ENCODE measurements at regions not wholly inside any gene's neighbourhood (a gene's known extent, or its start where the extent isn't known, plus 50 kb on each side); places are given as distances from the start of the nearest gene placed in this dataset.

DNA sequence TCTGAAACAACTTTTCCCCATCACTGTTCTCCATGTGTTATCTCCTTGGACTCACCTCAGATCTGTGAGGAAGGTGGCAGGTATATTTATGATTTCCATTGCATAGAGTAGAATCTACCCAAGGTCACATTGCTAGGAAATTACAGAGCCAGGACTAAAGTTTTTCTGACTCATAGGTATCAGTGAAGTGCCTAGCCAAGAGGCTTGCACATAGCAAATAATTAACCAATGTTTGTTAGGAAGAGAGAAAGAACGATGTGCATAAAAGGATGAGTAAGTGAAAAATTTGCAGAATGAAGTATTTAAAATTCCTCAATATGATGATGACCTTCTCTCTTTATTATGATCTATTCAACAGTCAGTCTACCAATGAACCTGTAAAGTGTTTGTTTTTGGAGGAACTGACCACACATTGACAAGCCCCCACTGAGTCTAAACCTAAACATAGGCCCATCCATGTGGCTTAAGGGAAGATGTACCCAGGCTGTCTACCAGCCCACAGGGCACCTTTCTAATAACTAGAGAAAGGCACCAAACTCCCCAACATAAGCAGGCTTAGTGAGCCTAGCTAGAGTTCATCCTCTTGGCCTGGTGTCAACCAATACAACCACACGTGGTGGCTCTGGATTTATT is 252.9 kb upstream of the ZMIZ1 start:
- DNase-seq: no peak

DNA sequence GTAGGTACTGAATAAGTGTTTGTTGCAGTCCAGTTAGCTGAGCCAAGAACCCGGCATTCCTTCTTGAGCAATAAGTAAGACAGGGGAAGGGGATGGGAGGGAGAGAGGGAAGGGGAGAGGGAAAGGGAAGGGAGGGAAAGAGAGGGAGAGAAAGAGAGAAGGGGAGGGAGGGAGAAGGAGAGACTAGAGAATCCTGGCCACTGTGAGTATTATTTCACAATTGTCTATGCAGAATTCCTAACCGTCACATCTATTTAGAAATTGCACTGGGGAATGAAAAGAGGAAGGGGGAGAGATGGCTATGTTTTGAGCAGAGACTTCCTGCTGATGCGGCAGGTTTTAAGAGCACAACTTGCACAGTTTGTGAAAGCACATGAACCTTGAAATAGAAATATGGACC is 251.4 kb upstream of the ZMIZ1 start:
- no peak for DNase-seq

DNA sequence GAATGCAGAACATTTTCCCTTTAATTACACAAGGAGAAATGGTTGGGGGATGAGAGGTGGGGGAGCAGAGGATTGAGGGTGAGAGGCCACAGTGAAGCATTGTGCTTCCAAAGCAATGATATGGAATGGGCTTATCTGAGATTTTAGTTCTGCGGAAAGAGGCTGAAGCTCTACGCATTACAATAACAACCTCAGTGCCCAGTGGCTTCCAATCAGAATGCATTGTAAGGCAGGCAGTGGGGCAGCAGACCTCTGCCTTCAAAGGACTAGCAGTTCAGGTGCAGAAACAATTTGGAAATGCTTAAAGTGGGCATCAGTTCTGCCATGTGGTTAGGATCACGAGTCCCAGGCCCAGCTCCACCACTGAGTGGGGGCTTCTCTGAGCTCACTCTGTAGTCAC is 251.0 kb upstream of the ZMIZ1 start:
- DNase-seq: no peak

DNA sequence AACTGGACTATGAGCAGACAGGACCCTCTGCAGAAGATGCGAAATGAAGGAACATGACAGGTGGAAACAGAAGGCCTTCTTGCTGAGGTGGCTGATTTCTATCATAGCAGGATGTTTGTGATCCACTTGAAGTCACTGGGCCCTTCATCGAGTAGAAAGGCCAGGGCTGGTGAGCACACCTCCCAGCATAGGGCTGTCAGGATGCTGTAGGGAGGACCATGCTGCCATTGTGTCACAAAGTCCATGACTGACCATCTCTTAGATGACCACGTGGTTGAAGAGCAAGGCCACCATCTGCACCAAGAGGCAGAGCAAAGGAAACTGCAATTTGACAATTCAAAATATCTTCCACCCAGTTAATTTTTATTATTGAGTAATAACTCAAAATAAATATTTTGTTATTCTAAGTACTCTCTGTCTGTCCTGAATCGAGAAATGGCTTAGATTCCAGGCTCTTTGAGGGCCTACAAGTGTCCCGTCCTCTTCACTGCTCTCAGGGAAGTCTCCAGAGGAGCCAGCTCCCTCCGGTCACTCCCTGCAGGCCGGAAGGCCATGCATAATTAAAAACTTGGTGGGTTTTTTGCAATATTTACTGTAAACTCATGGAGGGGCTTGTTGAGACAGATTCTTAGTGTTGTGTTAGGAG is 249.3 kb upstream of the ZMIZ1 start:
- DNase-seq: no peak

DNA sequence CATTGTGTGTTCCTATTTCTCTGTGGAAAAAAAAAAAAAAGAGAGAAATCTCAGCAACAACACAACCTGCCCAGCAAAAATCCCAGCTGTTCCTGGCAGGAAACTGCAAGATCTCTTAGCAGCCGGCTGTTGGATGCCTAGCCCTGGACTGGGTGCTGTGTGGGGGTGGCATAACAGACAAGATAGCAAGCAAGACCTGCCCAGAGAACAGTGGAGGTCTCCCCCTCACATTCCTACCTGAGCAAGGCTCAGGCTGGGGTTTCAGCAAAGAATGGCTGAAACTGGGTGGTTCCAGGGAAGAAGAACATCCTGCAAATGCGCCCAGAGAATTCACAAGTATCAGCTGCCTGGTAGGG is 248.8 kb upstream of the ZMIZ1 start:
- no peak for DNase-seq

DNA sequence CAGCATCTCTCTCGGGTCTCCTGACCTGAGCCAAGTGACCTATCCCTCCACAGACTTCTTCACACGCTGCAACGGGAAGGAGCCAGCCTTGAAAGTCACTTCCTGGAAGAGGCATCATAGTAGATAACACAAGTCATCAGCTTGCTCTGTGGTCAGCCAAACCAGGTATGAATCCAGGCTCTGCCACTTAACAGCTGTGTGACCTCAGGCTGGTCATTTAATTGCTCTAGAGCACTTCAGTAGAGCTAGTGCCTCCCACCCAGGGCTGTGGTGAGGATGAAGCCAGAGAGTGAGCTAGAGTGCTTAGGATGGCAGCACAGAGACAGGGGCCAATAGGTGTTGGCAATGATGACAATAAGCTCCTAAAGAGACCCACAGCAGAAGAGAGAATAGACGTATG is 247.7 kb upstream of the ZMIZ1 start:
- DNase-seq: no peak

DNA sequence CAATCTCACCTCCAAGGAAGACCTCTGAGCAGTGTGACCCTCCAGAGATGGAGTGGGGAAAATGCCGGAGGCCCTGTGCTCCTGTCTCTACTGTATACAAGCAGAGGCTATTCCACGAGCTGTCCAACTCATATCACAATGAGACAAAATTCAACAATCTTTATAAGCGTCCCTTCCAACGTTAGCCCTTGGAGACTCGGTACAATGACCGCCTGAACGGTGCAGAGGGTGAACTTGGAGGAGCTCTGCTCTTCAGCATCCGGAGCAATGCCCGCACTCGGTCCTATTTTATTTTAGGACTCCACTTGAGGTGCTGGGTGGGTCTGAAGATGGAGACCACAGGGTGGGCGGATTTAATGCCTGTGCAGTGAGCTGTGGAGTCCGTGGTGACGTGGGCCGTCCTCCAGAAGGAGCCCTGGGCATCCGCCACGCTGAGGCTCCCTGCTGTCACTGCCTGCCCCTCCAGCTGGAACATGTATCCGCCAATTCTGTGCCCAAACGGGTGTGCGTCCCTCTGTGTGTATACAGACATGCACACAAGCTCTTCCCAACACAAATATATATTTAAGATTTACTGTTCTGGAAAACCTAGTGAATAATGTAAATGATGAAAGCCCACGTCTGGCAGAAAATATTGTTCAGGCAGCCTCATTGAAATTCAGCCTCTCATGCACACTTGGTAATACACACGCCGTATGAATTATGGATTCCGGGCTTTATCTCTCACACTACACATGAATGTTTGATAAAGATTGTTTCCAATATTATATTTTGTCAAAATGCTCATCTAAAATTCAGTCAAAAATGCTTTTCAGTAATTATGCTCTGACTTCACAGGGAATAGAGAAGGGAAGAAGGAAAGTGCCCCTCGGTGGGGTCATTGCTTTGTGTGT is 239.9 kb upstream of the ZMIZ1 start:
- DNase-seq: no peak

DNA sequence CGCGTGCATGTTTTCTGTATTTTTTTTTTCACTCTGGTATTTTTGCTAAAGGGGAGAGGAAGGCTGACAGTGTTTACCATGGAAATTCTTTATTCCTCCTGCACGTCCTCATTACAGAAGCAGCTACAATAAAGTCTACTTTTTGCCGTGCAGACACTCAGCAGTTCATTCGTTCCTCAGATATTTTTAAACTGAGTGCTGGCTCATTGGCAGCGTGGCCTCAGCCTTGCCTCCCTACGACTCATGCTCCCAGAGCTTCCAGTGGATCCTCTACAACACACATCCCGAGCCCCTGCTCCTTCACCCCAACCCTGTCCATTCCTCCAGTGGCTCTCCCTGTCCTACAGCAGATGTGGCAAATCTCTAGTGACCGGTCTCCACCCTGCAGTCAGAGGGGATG is 239.2 kb upstream of the ZMIZ1 start:
- DNase-seq: no peak

DNA sequence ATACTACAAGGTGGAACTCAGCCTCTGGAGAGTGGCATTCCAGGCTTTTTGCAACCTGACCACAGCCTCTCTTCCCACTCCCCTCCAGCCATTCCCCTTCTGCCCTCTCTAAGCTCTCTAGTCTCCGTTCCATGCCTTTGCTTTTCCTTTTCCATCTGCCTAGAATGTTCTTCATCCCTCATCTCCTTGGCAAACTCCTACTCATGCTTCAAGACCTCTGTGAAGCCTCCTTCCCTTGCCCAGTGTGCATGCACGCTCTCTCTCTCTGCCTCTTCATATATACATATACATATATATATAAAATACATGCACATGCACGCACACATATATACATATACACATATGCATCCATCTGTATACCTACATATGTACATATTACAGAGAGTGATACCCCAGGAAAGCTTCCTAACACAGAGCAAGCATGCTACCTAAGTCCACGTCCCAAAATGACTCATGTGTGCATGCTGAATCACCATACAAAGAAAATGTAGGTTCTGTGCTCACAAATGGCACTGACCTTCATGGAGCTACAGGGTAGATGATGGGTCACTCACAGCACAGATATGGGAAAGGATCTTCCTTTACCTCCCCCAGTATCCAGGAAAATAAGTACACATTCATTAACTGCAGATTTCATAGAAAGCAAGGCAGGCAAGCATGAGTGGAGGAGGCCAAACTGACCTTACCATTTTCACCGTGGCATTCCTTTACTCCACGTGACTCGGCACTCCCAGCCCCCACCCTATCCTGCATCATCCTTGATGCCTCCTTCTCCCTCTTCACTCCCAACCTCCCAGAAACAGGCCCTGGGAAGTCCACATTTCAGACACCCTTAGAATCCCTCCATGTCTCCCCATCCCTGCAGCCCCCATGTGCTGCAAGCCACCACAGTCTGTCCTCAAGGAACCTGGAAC is 238.4 kb upstream of the ZMIZ1 start:
- no peak for DNase-seq

DNA sequence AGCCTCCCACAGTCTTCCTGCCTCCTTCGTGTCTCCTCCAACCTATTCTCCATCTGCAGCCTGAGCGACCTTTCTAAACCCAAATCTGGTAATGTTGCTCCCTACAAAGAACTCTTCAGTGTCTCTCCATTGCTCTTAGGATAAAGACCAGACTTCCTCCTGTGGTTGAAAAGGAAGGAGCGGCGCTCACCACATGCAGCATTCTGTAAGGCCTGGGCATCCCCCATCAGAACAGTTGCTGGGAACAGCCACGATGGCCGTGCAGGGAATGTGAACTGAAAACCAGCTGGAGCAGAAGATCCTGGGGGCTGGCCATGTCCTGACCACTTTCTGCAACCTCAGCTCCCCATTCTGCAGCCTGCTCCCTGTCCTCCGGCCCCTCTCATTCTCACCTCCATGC is 237.8 kb upstream of the ZMIZ1 start:
- DNase-seq: no peak

DNA sequence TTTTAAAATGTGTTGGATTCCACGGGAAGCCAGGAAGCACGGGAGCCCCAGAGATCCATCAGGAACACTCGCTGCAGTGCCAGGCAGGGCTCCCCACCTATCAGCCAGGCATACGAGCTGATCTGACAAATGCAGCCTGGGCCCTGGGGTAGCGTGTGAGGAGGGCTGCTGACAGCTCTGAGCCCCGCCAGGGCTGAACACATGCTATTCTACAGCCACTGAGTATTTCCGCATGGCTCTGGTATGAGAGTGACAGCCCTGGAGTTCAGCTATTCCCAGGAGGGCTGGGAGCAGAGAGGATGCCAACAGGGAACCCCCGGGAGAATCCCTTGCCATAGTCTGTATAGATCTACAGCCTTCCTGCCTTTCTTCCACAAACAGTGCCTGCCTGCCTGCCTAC is 237.3 kb upstream of the ZMIZ1 start:
- no peak for DNase-seq

DNA sequence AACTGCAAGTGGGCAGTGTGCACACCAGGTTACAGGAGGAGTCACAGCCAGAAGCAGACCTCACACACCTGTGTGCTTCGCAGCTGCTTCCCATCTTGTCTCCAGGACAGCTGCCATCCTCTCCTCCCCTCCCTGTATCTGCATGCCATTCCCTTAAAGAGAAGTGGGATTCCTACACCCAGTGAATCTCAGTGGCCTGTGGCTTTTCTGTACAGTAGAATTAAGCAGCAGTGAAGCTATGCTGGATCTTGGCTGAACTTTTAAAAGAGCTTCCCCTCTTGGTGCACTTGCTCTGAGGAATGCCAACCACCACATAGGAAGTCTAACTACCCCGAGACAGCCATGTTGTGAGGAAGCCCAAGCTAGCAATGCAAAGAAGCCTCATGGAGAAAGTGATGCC is 236.5 kb upstream of the ZMIZ1 start:
- DNase-seq: no peak

DNA sequence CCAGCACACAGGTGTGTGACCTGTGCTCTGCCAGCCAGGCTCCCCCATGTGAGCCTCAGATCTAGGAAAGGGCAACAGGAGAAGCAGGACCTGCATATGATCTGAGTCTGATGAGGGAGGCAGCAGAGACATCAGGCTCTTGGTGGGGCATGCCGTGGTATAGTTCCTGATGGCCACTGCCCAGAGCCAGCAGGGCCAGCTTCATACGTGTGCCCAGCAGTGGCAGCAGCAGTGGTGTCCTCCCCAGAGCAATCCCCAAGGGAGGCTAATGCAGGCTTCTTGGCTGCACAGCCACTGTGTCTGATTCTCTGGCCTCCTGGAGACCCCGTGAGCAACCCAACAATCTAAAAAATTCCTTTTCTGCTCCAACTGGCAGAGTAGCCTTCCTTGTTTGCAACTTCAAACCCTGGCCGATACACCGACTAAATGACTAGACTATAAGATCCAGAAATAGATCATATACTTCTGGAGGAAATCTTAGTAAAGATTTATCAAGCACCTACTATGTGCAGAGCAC is 230.6 kb upstream of the ZMIZ1 start:
- DNase-seq: no peak

DNA sequence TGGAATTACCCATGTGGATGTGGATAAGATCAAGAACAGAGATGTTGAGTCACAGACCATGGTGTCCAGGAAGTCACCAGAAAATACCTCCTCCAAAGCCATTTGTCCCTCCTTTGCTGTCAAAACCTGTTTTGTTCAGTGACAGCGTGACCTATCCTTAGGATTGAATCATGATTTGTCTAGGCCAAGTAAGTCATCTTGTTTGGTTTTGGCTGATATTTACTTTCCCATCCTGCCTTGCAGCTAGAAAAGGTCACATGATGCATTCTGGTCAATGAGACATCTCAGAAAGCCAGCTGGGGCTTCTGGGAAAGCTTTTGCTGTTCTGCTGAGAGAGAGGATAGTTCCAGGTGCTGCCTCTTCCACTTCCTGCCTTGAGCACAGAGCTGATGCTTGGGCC is 225.3 kb upstream of the ZMIZ1 start:
- DNase-seq: no peak

DNA sequence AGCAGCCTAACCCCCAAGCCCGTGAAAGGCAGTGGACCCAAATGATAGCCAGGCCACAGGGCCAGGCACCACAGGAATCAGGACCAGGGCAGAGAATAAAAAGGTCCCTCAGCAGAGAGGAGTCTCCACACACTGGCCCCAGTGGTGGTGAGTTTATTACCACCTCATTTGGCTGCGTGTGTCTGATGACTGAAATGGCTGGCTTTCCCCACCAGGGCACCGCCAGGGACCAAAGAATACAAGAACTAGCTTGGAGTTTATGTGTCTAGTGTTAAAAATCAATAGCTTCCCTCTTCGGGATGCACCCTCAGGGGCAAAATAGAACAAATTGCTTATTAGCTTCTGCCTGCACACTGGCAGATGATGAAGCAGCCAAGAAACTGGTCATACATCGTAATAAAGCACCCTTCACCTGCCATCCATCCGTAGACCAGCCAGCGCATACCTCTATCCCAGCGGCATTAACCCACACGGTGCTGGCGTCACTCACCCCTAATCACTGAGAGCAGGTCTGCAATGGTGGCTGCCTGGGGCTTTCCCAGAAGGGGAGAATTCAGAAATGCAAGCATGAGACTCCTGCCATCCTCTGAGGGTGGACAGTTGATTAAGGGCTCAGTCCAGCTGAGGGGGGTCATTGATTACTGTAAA is 223.7 kb upstream of the ZMIZ1 start:
- DNase-seq: no peak

DNA sequence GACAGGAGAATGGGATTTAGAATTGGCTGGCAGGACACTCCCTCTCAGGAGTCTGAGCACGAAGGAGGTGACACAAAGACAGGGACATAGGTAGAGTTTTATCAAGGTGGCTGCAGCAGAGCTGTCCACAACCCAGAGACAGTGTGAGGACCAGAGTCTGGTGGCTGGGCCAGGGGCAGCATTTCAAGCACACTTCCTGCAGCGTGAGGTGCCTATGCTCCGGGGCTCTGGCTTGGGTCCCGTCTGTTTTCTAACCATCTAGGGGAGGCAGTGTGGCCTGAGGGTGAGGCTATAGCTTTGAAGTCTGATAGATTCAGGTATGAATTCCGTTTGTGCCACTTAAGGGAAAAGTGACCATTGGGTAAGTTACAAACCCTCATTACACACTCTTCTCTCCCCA is 222.7 kb upstream of the ZMIZ1 start:
- DNase-seq: no peak

DNA sequence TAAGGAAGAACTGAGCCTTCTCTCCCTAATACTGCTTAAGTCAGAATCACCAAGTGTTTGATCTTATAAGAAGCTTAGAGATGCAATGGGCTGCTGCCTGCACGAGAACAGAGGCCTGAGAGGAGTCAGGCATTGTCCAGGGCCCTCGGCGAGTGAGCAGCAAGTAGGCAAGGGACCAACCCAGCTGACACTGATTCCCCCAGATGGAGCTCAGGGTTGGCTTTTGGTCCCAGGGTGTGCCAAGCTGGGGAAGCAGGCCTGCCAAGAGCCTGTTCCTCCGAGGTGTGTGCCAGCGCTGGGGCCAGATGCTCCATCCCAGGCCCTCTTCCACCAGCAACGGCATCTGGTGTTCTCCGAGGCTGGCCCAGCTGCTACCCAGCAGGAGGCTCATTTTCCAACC is 222.0 kb upstream of the ZMIZ1 start:
- no peak for DNase-seq

DNA sequence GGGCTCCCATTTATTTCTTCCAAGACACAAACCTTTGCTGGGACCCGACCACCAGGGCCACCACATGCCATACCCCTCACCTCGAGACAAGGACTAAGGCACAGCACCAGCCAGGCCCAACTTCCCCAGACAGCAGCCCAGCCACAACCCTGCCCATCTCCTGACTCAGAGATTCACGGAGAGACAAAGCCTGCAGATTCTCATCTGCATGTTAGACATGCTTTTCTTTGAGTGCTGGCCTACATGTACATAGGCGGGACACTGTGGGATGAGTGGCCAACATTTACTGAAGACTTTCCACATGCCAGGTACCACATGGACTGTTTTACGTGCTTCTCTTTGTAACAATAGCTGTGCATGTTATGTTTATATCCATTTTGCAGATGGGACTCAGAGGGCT is 221.3 kb upstream of the ZMIZ1 start:
- DNase-seq: no peak

DNA sequence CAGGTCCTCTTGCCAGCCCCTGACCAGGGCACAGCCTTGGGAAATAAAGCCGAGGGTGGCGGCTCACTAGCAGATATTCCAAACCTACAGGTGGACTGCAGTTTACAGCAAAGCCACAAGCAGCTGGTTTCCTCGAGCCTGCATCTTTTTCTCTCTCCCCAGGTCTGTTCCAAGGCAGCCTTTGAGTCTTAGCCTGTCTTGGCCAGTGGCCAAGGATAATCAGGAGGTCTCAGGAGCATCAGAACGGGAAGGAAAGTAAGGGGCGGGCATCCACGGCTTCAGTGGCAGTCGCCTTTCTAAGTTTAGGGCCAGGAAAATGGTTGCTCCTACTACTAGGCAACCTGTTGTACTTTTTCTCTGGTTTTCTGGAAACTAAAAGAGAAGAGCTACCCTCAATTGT is 219.7 kb upstream of the ZMIZ1 start:
- no peak for DNase-seq

DNA sequence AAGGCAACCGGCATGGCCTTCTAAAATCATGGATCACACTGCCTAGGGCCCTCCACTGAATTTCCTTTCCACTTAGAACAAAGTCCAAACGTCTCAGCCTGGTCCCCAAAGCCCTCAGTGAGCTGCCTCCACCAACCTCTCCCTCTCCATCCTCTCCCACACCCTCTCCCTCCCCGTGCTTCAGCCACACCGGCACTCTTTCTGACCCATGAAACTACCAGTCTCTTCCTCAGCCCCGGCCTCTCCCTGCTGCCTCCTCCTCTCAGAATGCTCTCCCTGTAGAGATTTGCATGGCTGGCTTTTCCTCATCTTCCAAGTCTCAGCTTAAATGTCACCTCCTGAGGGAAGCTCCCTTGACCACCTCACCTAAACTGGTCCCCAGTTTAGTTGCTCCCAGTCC is 219.0 kb upstream of the ZMIZ1 start:
- DNase-seq: no peak

DNA sequence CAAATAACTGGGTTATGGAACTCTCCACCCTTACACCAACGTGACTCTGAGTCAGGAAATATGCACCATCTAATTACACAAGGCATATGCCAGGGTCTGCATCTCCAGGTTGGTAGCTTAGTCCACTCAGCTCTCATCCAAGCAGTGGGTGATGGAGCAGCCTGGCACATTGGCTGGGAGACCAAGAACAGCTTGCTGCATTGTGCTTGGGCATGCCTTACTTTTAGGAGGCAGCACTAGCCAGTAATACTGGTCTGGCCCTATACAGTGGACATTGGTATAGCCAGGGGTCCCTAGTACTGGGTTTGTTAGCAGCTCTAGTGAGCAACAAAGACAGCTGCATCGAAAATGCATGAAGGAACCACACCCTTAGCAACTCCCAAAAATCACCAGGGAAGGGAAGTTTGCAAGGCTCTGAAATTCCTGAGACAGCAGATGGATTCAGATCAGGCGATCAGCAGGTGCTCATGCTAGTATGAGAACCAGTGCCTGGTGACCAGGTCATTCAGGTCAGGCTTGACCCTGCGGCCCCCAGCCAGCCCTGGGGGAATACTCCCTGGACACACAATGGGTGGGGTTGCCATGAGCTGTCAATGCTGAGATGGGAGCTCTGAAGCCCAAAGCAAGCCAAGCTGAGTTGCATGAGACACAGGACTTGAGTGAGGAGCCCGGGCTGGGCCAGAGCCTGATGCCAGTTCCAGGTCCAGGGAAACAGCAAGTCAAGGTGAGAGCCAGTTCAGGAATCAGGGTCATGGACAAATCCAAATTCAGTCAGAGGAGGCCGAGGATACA is 217.9 kb upstream of the ZMIZ1 start:
- no peak for DNase-seq

DNA sequence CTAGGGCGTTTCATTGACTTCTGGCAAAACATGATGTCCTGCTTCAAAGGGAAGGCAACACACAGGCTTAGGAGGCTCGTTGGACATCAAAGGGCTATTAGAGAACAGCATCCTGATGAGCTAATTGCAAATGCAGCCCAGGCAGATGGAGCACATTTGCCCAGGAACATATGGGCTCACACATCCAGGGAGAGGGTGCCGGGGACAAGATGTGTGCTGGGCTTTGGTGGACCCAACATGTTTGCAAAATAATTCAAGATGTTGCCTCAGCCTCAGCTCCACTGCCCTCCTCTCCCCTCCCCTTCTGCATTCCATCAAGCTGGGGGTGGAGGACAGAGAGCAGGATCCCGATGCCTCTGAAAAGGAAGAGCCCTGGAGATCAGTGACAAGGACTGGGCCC is 217.1 kb upstream of the ZMIZ1 start:
- DNase-seq: no peak
